Fibroblast of lung (primary cell): ENCODE measurements at regions not wholly inside any gene's neighbourhood (a gene's known extent, or its start where the extent isn't known, plus 50 kb on each side); places are given as distances from the start of the nearest gene placed in this dataset.

Experiments used
- DNase-seq, 2 donors: peaks; one replicate each; pipeline versions ENCODE4 v3.0.0 to v3.0.0-alpha.2; 2010; ENCODE audit warnings: low read depth in 2 of 2
- H2AFZ ChIP-seq: 2 replicates; pipeline ENCODE4 v1.5.1; 2012; ENCODE audit warnings: low read length, control low read depth, inconsistent platforms
- H3K27ac ChIP-seq: 2 replicates; pipeline ENCODE4 v1.5.1; 2011; ENCODE audit warnings: low read length, control low read depth; ENCODE audit not compliant: insufficient read depth
- H3K27me3 ChIP-seq: 2 replicates; pipeline ENCODE4 v1.5.1; 2011; ENCODE audit warnings: mild to moderate bottlenecking, low read length; ENCODE audit not compliant: control insufficient read depth, insufficient read depth
- H3K36me3 ChIP-seq: 2 replicates; pipeline ENCODE4 v1.5.1; 2011; ENCODE audit warnings: low read length; ENCODE audit not compliant: control insufficient read depth, insufficient read depth
- H3K4me1 ChIP-seq: 2 replicates; pipeline ENCODE4 v1.5.1; 2011; ENCODE audit warnings: low read length; ENCODE audit not compliant: control insufficient read depth, insufficient read depth; ENCODE audit errors: extremely low read depth
- H3K4me2 ChIP-seq: 2 replicates; pipeline ENCODE4 v1.5.1; 2011; ENCODE audit warnings: low read length, control low read depth; ENCODE audit not compliant: insufficient read depth; ENCODE audit errors: extremely low read depth
- H3K4me3 ChIP-seq, 4 experiments: fragments of 200-600 bp in 1 of 4; sonication (generic) in 1 of 4; replicated peaks in 1 of 4; 2 replicates each; pipeline ENCODE4 v1.5.1; 2011 to 2016; ENCODE audit warnings: low read length in 4 of 4, low read depth in 3 of 4, mild to moderate bottlenecking in 3 of 4, control low read depth in 2 of 4, inconsistent platforms in 1 of 4, mixed read lengths in 1 of 4; ENCODE audit not compliant: insufficient read depth in 1 of 4; ENCODE audit errors: control extremely low read depth in 1 of 4
- H3K79me2 ChIP-seq: 2 replicates; pipeline ENCODE4 v1.5.1; 2012; ENCODE audit warnings: mild to moderate bottlenecking, low read length, inconsistent platforms; ENCODE audit not compliant: control insufficient read depth, insufficient read depth
- H3K9ac ChIP-seq: 2 replicates; pipeline ENCODE4 v1.5.1; 2011; ENCODE audit warnings: mild to moderate bottlenecking, low read length, control low read depth; ENCODE audit not compliant: insufficient read depth
- H3K9me3 ChIP-seq: 2 replicates; pipeline ENCODE4 v1.5.1; 2012; ENCODE audit warnings: low read depth, low read length; ENCODE audit not compliant: control insufficient read depth, insufficient read depth
- H4K20me1 ChIP-seq: 2 replicates; pipeline ENCODE4 v1.5.1; 2011; ENCODE audit warnings: low read length; ENCODE audit not compliant: control insufficient read depth, insufficient read depth; ENCODE audit errors: extremely low read depth
- CTCF ChIP-seq, 2 donors: IDR thresholded peaks in 1 of 2; conservative IDR thresholded peaks in 1 of 2; 1 replicate in 1 of 2; 2 replicates in 1 of 2; pipeline ENCODE4 v1.5.1; 2011 to 2012; ENCODE audit warnings: low read length in 2 of 2, control low read depth in 1 of 2, inconsistent platforms in 1 of 2, low read depth in 1 of 2, mild to moderate bottlenecking in 1 of 2
- EZH2 ChIP-seq: IDR thresholded peaks from 2 replicates; pipeline ENCODE4 v1.5.1; 2012; ENCODE audit warnings: low read length, control low read depth, mild to moderate bottlenecking; ENCODE audit errors: missing control alignments

DNA sequence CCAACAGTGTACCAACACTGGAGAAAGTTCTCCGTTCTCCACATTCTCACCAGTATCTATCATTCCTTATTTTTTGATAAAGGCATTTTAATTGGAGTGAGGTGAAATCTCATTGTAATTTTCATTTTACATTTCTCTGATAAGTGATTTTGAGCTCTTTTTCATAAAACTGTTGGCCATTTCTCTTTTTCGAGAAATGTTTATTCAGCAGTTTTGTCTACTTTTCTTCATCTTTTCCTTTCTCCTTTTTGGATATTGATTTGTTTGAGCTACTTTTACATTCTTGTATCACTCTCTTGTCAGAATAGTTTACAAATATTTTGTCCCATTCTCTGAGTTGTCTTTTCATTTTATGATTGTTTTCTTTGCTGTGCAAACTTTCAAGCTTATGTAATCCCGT is 555.2 kb downstream of the COL12A1 start:
- Histone ChIP-seq H3K79me2 (no peaks in the 10 kb centered on the region), H3K4me2 (no peak overlapping the region), H3K4me3 (no peak overlapping the region), H4K20me1 (no peaks in the 10 kb centered on the region), H3K27ac (no peak overlapping the region), H3K4me1 (no peaks in the 10 kb centered on the region), H2AFZ (no peak overlapping the region), H3K9ac (no peak overlapping the region), H3K36me3 (no peaks in the 10 kb centered on the region), H3K9me3 (no peaks in the 10 kb centered on the region), H3K27me3 (no peaks in the 10 kb centered on the region)
- TF ChIP-seq CTCF (conservative IDR thresholded peaks at IDR 0.05 in 1 of 2, IDR thresholded peaks at IDR 0.05 in 1 of 2; ENCODE audit: low read depth in 1 of 2, low read length in 2 of 2) (no peak), EZH2 (no peak)
- no peak for DNase-seq

DNA sequence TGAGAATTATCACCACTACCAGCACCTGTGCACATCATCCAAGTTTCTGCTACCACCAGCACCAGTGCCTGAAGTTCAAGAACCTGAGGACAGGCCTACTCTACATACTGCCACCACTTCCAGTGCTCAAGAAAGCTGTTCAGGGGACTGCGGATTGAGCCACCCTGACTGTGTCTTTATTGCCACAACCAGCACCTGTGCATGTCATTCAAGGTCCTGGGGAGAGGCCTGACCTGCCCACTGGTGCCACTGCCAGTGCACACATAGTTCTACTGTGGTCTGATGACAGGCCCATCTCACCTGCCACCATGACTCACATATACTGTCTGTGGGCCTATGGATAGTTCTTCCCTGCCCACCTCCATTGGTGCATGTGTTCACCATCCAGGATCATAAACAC is 559.4 kb downstream of the COL12A1 start:
- Histone ChIP-seq H3K9ac (no peak overlapping the region), H4K20me1 (no peaks in the 10 kb centered on the region), H3K4me2 (no peak overlapping the region), H3K9me3 (no peaks in the 10 kb centered on the region), H3K79me2 (no peaks in the 10 kb centered on the region), H2AFZ (no peak overlapping the region), H3K4me1 (no peaks in the 10 kb centered on the region), H3K36me3 (no peaks in the 10 kb centered on the region), H3K27me3 (no peaks in the 10 kb centered on the region), H3K27ac (no peak overlapping the region), H3K4me3 (no peak overlapping the region)
- no peak for TF ChIP-seq CTCF (conservative IDR thresholded peaks at IDR 0.05 in 1 of 2, IDR thresholded peaks at IDR 0.05 in 1 of 2; ENCODE audit: low read depth in 1 of 2, low read length in 2 of 2)
- no peak for TF ChIP-seq EZH2
- DNase-seq, result no peak

DNA sequence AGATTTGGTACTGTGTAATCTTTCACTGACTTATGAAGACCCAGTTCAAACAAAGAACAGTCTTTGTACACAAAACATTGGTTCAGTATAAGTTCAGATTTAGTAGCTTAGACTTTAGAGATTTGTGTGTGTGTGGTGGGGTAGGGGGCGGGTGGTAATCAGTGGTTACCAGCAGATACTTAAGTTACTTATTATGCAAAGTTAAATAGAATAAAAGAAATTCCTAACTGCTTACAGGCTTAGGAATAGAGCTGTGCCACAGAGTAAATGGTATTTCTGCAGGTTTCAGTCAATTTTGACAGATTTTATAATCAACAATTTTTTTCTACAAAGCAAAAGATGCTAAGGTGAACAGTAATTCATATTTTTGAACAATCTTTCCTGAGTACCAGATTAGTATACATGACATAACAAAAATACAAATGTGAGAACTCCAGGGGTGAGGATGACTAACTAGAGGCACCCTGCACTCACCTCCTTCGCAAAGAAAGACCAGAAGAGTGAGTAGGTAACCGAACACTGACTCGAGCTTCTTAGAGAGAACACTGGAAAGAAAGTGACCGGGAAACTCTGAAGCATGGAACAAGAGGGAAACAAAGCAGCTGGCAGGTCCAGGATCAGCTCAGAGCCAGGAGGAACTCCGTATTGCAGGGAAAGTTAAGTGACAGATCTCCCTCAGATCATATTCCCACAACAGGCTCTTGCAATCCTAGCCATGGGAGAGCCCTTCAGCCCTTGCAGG is 560.6 kb downstream of the COL12A1 start:
- DNase-seq, result no peak
- H2AFZ ChIP-seq, result no peak overlapping the region
- H3K4me3 ChIP-seq, result no peak overlapping the region
- no peak overlapping the region for H3K4me2 ChIP-seq
- no peaks in the 10 kb centered on the region for H3K36me3 ChIP-seq
- H4K20me1 ChIP-seq, result no peaks in the 10 kb centered on the region
- no peaks in the 10 kb centered on the region for H3K9me3 ChIP-seq
- no peaks in the 10 kb centered on the region for H3K4me1 ChIP-seq
- TF ChIP-seq EZH2 (no peak), CTCF (conservative IDR thresholded peaks at IDR 0.05 in 1 of 2, IDR thresholded peaks at IDR 0.05 in 1 of 2; ENCODE audit: low read depth in 1 of 2, low read length in 2 of 2) (no peak)
- no peaks in the 10 kb centered on the region for H3K27me3 ChIP-seq
- no peak overlapping the region for H3K27ac ChIP-seq
- H3K79me2 ChIP-seq, result no peaks in the 10 kb centered on the region
- no peak overlapping the region for H3K9ac ChIP-seq
